Rectal smooth muscle tissue (tissue), 1 donor: ENCODE measurements at regions not wholly inside any gene's neighbourhood (a gene's known extent, or its start where the extent isn't known, plus 50 kb on each side); places are given as distances from the start of the nearest gene placed in this dataset.

ENCODE experiments used
- H3K27ac ChIP-seq: one replicate; pipeline ENCODE4 v1.7.0; 2013; ENCODE audit warnings: low read depth, low read length, inconsistent platforms
- H3K27me3 ChIP-seq: one replicate; pipeline ENCODE4 v1.7.0; 2013; ENCODE audit warnings: low read length; ENCODE audit not compliant: control insufficient read depth, insufficient read depth
- H3K36me3 ChIP-seq: one replicate; pipeline ENCODE4 v1.7.0; 2013; ENCODE audit warnings: low read length; ENCODE audit not compliant: control insufficient read depth, insufficient read depth
- H3K4me1 ChIP-seq: one replicate; pipeline ENCODE4 v1.7.0; 2013; ENCODE audit warnings: low read length; ENCODE audit not compliant: control insufficient read depth, insufficient read depth
- H3K4me3 ChIP-seq: one replicate; pipeline ENCODE4 v1.7.0; 2013; ENCODE audit warnings: low read length
- H3K9ac ChIP-seq: one replicate; pipeline ENCODE4 v1.7.0; 2013; ENCODE audit warnings: low read length

DNA sequence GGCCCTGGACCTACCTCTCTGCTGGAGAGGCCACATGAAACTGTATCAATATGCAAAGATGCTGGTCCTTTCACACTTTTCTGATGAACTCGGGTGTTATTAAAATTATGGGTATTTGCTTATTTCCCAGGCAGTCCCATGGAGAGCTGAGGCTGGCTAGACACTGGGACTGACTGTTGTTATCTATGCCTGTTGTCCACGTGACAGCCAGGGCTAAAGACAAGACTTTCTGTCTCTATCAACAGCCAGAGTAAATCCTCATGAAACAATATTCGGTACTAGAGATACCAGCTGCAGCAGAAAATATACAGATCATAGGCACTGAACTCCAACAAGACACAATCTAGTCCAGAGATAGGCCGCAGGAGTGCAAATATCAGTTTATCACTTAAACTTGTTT is 236.4 kb downstream of the FOXA2 start:
- no peak overlapping the region for H3K27ac ChIP-seq

DNA sequence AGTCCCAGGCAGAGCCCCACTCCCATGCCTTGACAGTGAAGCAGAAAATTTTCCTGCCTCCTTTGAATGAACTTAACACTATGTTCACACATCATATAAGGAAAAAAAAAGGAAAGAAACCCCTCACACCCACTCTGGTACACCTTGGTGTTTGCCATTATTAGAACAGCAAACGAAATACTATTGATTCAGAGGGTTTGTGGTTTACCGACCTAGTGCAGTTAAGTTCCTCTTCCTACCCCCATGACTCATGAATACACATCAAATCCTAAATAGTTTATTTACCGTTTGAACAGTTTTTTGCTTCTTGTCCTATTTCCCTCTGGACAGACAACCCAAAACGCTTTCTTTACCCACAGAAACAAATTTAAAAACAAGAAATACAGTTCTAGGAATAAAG is 237.7 kb downstream of the FOXA2 start:
- H3K4me1 ChIP-seq: no peaks in the 10 kb centered on the region
- no peak overlapping the region for H3K27ac ChIP-seq
- H3K9ac ChIP-seq: no peak overlapping the region
- H3K36me3 ChIP-seq: no peaks in the 10 kb centered on the region
- no peaks in the 10 kb centered on the region for H3K27me3 ChIP-seq
- no peak overlapping the region for H3K4me3 ChIP-seq

More for the DNA sequence above, 236.4 kb downstream of the FOXA2 start:
- H3K36me3 ChIP-seq: no peaks in the 10 kb centered on the region
- H3K27me3 ChIP-seq: no peaks in the 10 kb centered on the region
- no peak overlapping the region for H3K9ac ChIP-seq
- no peak overlapping the region for H3K4me3 ChIP-seq
- H3K4me1 ChIP-seq: no peaks in the 10 kb centered on the region

DNA sequence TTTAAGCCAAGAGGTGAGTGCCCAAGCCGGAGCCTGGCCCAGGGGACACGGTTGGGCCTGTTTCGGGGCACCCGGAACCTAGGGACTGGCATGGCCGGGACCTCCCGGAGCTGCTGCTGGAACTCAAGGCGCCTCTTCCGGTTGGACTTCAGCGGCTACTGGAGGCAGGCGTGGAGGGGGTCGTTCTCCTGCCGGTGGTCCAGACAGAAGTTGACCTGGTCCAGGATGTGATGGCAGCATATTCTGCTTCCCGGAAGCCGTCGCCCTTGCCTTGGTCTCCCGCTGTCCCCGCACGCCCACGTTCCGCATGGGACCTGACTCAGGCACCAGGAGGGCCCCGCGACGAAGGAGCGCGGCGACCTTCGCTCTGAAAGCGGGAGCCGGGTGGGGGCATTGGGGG is 240.8 kb downstream of the FOXA2 start:
- no peak overlapping the region for H3K9ac ChIP-seq
- H3K27ac ChIP-seq: no peak overlapping the region
- H3K4me1 ChIP-seq: no peaks in the 10 kb centered on the region
- no peak overlapping the region for H3K4me3 ChIP-seq
- no peaks in the 10 kb centered on the region for H3K36me3 ChIP-seq
- H3K27me3 ChIP-seq: no peaks in the 10 kb centered on the region

DNA sequence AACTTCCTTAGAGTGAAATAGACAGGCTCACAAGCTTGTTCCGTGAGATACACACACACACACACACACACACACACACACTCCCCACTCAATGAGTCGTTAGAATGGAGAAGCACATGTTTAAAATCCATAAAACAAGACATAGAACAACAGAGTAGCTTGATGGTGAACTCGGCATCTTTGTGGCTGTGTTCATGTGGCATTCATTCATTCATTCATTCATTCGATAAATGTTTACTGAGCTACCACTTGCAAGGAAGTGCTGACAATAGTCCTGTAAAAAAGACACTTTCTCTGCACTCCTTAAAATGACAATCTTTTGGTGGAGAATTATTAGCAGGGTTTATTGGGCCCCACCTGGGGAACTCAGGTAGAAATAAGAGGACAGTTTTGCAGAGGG is 242.0 kb downstream of the FOXA2 start:
- Histone ChIP-seq H3K9ac (no peak overlapping the region), H3K27me3 (no peaks in the 10 kb centered on the region), H3K36me3 (no peaks in the 10 kb centered on the region), H3K4me1 (no peaks in the 10 kb centered on the region), H3K27ac (no peak overlapping the region), H3K4me3 (no peak overlapping the region)

DNA sequence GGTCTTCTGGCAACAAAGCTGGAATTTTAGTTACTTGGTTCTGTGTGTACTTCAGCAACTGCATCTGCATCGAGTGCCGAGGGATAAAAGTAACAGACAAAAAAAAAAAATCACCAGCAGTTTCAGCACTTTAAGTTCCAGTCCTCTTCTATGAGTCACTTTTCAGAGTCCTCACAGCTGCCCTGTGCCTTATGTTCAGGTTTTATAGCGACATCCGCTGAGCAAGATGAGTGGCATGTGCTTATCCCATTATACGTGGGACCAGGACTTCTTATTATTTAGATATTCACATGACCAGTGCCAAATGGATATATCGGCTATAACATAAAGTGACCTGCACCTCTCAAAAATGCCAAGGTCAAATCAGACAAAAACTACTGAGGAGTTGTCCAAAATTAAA is 242.9 kb downstream of the FOXA2 start:
- no peak overlapping the region for H3K27ac ChIP-seq
- H3K36me3 ChIP-seq: no peaks in the 10 kb centered on the region
- no peak overlapping the region for H3K9ac ChIP-seq
- no peaks in the 10 kb centered on the region for H3K27me3 ChIP-seq
- H3K4me3 ChIP-seq: no peak overlapping the region
- H3K4me1 ChIP-seq: no peaks in the 10 kb centered on the region

DNA sequence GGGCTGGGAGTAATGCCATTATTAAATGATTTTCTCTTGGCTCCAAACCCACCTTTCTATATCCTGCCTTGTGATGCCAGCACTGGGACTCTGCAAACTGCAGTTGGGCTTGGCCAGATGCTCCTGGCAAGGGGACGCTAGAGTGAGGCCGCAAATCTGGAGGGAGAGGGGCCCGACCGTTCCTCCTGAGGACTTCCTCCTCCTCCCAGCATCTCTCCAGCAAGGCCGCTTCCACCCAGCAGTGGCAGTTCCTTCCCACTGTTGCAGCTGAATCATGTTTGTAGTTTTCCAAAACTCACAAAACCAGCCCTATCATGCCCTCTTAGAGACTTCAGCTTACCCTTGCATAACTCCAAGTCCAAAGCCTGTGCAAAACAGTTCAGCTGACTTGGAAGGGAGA is 244.4 kb downstream of the FOXA2 start:
- Histone ChIP-seq H3K4me3 (no peak overlapping the region), H3K27ac (no peak overlapping the region), H3K4me1 (no peaks in the 10 kb centered on the region), H3K27me3 (no peaks in the 10 kb centered on the region), H3K36me3 (no peaks in the 10 kb centered on the region), H3K9ac (no peak overlapping the region)

DNA sequence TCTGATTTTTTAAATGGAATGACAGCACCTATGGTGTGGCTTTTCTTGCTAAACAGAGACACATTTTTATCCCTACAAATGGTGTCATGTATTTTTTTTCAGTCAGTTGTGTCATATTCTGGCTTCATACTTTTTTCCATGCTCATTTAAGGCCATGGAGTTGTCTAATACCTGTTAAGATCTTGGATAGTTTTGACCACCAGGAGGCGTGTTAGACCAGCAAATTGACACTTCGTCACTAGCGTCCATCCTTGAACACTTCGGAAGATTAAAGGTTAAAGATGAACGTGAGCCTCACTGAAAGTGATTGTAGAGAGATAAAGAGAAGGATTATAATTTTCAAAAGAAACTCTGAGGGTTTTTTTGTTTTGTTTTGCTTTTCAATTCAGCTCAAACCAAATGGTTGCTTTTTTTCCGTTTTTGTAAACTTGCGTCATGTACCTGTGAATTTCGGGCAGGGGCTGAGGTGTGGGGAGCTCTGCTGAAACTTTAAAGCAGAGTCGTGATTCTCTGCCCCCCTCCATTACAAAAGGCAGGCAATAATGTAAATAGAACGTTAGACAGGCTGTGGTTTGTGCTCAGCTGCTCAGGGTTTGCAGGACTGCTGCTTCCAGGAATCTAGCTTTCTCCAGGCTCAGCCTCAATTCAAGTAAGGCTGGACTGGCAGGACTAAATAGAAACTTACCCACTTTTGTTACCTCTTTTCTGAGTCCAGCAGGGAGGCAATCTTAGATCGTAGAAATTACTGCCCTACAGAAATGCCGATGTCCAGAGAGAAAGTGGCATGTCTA is 245.1 kb downstream of the FOXA2 start:
- no peaks in the 10 kb centered on the region for H3K4me1 ChIP-seq
- H3K36me3 ChIP-seq: no peaks in the 10 kb centered on the region
- no peak overlapping the region for H3K27ac ChIP-seq
- no peak overlapping the region for H3K4me3 ChIP-seq
- no peak overlapping the region for H3K9ac ChIP-seq
- H3K27me3 ChIP-seq: no peaks in the 10 kb centered on the region

DNA sequence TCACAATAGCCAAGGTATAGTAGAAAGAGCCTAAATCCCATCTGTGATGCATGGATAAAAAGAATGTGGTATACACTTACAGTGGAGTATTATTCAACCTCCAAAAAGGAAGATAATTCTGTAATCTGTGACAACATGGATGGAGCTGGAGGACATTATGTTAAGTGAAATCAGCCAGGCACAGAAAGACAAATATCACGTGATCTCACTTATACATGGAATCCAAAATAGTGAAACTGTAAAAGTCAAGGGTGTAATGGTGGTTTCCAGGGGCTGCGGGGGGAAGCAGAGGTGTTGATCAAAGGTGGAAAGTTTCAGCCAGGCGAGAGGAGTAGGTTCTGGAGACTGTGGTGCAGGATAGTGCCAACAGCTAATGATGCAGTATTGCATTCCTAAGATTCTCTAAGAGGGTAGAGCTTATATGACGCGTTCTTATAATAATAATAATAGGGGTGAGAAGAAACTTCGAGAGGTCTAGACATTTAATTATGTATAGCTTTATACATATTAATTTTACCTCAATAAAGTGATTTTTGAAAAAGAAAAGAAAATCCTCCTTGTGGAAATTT is 246.1 kb downstream of the FOXA2 start:
- no peak overlapping the region for H3K4me3 ChIP-seq
- H3K27ac ChIP-seq: no peak overlapping the region
- H3K27me3 ChIP-seq: no peaks in the 10 kb centered on the region
- H3K36me3 ChIP-seq: no peaks in the 10 kb centered on the region
- H3K4me1 ChIP-seq: no peaks in the 10 kb centered on the region
- no peak overlapping the region for H3K9ac ChIP-seq

DNA sequence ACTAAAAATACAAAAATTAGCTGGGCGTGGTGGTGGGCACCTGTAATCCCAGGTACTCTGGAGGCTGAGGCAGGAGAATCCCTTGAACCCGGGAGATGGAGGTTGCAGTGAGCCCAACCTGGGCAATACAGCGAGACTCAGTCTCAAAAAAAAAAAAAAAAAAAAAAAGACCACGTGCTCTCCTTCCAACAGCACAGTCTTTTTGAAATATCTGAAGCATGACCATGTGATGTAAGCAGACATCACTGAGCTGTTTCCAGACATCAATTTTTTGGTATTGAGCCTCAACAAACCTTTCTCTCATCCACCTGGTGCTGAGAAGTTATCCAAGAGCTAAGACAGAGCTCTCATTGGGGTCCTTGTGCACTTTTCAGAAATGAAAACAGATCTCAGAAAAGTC is 249.2 kb downstream of the FOXA2 start:
- no peak overlapping the region for H3K4me3 ChIP-seq
- H3K27ac ChIP-seq: no peak overlapping the region
- no peak overlapping the region for H3K9ac ChIP-seq
- H3K27me3 ChIP-seq: no peaks in the 10 kb centered on the region
- H3K36me3 ChIP-seq: no peaks in the 10 kb centered on the region
- no peaks in the 10 kb centered on the region for H3K4me1 ChIP-seq

DNA sequence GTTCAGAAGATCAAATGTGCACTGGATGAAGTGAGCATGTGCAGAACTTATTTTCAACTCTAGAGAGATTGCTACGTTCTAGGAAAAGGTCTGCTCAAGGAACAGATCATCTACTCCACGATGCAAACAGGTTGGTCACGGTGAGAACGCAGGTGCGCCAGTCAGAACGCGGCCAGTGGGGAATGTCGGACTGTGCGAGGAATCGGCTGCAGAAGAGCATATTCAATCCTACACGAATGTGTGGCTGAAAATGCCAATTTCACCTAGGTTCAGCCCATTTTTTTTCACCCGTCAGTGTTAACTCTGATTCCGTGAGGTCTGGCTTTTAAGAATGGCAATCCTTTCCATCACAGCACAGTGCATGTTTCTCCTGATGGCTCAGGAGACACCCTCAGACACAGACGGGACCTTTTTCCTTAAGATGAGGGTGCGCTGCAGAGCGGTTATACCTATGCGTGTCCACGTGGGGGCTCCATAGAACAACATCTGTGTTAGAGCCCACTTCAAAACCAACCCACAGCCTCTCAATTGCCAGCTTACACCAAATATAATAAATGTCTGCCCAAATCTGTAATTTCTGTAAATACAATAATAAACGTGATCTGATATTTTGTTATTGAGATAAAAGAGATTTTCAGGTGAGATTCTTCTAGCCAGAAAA is 250.4 kb downstream of the FOXA2 start:
- no peaks in the 10 kb centered on the region for H3K27me3 ChIP-seq

DNA sequence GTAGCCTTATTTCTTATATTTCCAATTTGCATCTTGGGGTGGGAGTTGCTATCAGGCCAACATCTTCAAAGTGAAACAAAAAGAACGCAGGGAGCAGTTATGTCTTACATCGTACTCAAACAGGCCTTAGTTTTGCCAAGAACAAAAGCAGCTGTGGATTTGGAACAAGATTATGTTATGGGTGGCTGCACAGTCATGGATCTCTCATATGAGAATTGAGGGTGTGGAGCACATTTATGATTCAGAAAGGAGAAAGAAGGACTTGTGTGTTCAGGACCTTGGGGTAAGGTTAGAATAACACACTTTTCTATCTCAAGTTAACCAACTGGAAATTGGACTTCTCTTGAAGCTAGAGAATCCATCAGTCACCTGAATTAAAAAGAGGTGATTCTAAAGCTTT is 259.9 kb downstream of the FOXA2 start:
- Histone ChIP-seq H3K4me1 (no peaks in the 10 kb centered on the region), H3K36me3 (no peaks in the 10 kb centered on the region), H3K27me3 (no peaks in the 10 kb centered on the region), H3K27ac (no peak overlapping the region), H3K9ac (no peak overlapping the region), H3K4me3 (no peak overlapping the region)

More for the DNA sequence above, 250.4 kb downstream of the FOXA2 start:
- Histone ChIP-seq H3K4me1 (no peaks in the 10 kb centered on the region), H3K4me3 (no peak overlapping the region), H3K36me3 (no peaks in the 10 kb centered on the region), H3K9ac (no peak overlapping the region), H3K27ac (no peak overlapping the region)

DNA sequence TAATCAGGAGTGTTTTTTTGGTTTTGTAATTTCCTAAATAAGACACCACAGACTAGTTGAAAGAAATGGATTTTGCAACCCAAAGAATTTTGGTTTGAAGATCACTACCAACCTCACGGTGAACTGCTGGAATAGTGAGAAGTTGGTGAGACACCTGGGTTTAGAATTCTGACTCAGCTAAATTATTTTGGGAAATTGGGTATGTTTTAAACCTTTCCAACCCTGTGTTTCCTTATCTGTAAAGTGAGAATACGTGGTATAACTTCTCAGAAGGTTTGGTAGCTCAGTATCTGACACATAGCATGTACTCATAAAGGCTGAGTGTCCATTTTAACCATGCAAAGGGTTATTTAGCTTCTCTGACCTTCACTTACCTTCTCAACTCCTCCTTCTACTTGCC is 261.9 kb downstream of the FOXA2 start:
- Histone ChIP-seq H3K4me1 (no peaks in the 10 kb centered on the region), H3K27ac (no peak overlapping the region), H3K9ac (no peak overlapping the region), H3K27me3 (no peaks in the 10 kb centered on the region), H3K36me3 (no peaks in the 10 kb centered on the region), H3K4me3 (no peak overlapping the region)

DNA sequence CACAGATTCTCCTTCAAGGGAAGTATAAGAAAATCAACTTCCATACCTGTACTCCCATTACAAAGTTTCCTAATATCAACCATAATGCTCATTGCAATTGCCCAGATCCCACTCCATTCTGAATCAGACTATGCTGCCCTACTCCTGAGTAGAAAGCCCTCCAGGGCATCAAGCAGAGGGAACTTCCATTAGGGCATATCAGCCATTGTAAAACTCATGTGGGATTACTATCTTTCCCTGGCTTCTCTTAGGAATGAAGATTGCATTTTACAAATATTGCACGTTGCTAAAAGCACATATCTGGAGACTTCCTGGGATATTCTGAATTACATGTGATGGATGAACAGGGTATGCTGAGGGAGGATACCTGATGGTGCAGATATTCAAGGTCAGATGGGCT is 263.2 kb downstream of the FOXA2 start:
- Histone ChIP-seq H3K36me3 (no peaks in the 10 kb centered on the region), H3K4me1 (no peaks in the 10 kb centered on the region), H3K9ac (no peak overlapping the region), H3K27me3 (no peaks in the 10 kb centered on the region), H3K27ac (no peak overlapping the region), H3K4me3 (no peak overlapping the region)
